ENCODE measurements at regions not wholly inside any gene's neighbourhood (a gene's known extent, or its start where the extent isn't known, plus 50 kb on each side); places are given as distances from the start of the nearest gene placed in this dataset.
A peak's percentile ranks its signal among the peaks of the same experiment; 100 is the strongest.
"Not testable (repeated sequence)": the region's sequence is repeated elsewhere in the genome, so short reads cannot be mapped to it uniquely, and the experiment has no call there.

DNA sequence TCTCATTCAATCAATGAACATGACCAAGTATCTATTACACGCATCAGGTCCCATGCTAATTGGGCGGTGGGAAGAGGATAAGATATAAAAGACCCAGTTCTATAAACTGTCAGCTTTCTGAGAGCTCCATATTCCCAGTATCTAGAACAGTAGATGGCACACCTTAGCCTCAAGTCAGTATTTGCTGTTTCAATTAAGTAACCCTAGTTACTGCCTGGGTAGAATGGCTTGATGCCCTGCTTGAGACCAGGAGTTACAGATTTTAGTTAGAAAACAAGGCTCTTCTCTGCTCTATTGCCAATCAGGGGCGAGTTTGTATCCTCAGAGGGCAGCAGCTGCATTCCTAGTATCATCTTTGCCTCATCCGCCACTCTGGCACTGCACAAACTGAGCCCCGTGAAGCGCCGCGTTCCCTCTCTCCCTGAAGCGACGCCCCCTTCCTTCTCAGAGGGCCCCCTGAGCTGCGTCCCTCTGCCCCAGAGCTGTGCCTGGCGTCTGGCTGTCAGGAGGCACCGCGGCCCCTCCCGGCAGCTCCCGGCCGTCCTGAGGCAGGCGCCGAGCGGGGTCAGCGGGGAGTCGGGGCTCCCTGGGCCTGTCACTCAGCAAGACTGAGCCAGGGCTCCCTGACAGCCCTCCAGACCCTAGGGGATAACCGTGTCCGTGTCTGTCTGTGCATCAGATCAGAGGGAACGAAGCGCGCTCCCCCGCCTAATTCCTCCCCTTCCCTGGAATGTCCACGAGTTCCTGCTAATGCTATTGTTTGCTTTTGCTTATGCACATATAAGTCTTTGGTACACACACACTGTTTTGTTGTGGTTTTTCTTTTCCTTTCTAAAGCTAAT is 212.4 kb upstream of the TTC29 start:
- peak overlapping the region; percentile 56 for H3K4me3 ChIP-seq (ENCODE audit: control insufficient read depth, low read depth, low read length)
- peak; percentile 2 for DNase-seq (ENCODE audit: low read depth)
- TF ChIP-seq, protein P1, sequence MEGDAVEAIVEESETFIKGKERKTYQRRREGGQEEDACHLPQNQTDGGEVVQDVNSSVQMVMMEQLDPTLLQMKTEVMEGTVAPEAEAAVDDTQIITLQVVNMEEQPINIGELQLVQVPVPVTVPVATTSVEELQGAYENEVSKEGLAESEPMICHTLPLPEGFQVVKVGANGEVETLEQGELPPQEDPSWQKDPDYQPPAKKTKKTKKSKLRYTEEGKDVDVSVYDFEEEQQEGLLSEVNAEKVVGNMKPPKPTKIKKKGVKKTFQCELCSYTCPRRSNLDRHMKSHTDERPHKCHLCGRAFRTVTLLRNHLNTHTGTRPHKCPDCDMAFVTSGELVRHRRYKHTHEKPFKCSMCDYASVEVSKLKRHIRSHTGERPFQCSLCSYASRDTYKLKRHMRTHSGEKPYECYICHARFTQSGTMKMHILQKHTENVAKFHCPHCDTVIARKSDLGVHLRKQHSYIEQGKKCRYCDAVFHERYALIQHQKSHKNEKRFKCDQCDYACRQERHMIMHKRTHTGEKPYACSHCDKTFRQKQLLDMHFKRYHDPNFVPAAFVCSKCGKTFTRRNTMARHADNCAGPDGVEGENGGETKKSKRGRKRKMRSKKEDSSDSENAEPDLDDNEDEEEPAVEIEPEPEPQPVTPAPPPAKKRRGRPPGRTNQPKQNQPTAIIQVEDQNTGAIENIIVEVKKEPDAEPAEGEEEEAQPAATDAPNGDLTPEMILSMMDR (IDR thresholded peaks at IDR 0.05; ENCODE audit: control insufficient read depth, insufficient read depth, low read depth, low read length, missing control alignments) = no peak

DNA sequence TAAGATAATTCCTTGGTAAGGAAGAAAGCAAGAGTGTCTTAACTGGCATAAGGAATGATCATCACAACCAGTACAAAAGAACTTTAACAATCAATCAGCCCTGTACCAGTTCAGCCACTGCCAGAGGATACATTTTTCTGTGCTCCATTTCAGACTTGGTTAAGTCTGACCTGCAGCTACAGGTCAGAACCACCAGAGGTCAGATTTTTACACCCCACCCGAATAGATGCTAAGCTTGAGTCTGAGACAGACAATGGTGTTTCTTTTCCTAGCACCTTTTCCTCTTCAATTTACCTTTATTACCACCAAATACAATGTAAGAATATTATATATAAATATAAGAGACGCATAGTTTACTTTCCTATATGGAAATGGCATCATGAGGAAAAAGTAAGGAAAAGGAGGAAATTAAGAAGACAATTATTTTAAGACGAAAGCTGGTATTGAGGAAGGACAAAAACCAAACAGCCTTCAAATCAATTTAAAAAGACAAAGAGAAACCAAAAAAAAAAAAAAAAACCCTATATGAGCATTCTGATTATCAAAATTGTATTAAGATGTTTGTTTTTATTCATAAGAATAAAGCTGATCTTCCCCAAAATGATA is 215.3 kb upstream of the TTC29 start:
- H3K4me3 ChIP-seq (ENCODE audit: control insufficient read depth, low read depth, low read length) = no peak overlapping the region
- TF ChIP-seq, protein P1 (IDR thresholded peaks at IDR 0.05; ENCODE audit: control insufficient read depth, insufficient read depth, low read depth, low read length, missing control alignments) = peak; percentile 84

GRCh38 chr4:147163311-147163710 is 217.6 kb upstream of the TTC29 start:
- no peak overlapping the region for H3K4me3 ChIP-seq (ENCODE audit: control insufficient read depth, low read depth, low read length)
- no peak for DNase-seq (ENCODE audit: low read depth)
- TF ChIP-seq, protein P1 (IDR thresholded peaks at IDR 0.05; ENCODE audit: control insufficient read depth, insufficient read depth, low read depth, low read length, missing control alignments) = no peak

More for the DNA sequence above, 215.3 kb upstream of the TTC29 start:
- peak; percentile 14 for DNase-seq (ENCODE audit: low read depth)

- H3K4me3 ChIP-seq (ENCODE audit: control insufficient read depth, low read depth, low read length); DNase-seq (ENCODE audit: low read depth): not testable (repeated sequence)
These were observed 222.5 kb upstream of the TTC29 start for GRCh38 chr4:147168200-147168599.

DNA sequence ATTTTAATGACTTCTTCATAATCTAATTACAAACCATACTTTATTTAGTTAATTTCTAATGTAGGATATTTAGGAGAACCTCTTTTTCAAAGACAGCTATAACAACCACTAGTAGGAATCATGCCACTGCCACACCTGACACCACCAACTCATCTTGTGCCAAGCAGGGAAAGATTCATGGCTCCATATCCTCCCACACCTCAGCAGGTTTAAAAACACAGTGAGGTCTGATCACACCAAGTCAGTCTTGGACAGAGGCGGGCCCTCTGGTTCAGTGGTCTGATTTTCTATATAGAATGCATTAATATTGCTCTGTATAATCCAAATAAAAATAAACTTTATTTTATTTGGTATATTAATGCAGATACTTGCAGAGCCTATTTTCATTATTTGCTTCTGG is 227.7 kb upstream of the TTC29 start:
- no peak overlapping the region for H3K4me3 ChIP-seq (ENCODE audit: control insufficient read depth, low read depth, low read length)
- TF ChIP-seq, protein P1 (IDR thresholded peaks at IDR 0.05; ENCODE audit: control insufficient read depth, insufficient read depth, low read depth, low read length, missing control alignments) = no peak
- no peak for DNase-seq (ENCODE audit: low read depth)

- H3K4me3 ChIP-seq (ENCODE audit: control insufficient read depth, low read depth, low read length) = no peak overlapping the region
- TF ChIP-seq, protein P1 (IDR thresholded peaks at IDR 0.05; ENCODE audit: control insufficient read depth, insufficient read depth, low read depth, low read length, missing control alignments) = no peak
These were observed 228.3 kb upstream of the TTC29 start for GRCh38 chr4:147173797-147174432.

GRCh38 chr4:147174591-147174990 is 228.9 kb upstream of the TTC29 start:
- no peak overlapping the region for H3K4me3 ChIP-seq (ENCODE audit: control insufficient read depth, low read depth, low read length)
- TF ChIP-seq, protein P1 (IDR thresholded peaks at IDR 0.05; ENCODE audit: control insufficient read depth, insufficient read depth, low read depth, low read length, missing control alignments) = no peak
- DNase-seq (ENCODE audit: low read depth) = no peak

More at GRCh38 chr4:147173797-147174432, 228.3 kb upstream of the TTC29 start:
- no peak for DNase-seq (ENCODE audit: low read depth)

All from AG09309 (cell line).